AG08396 (cell line): ENCODE measurements at regions not wholly inside any gene's neighbourhood (a gene's known extent, or its start where the extent isn't known, plus 50 kb on each side); places are given as distances from the start of the nearest gene placed in this dataset.
"Not testable (repeated sequence)": the region's sequence is repeated elsewhere in the genome, so short reads cannot be mapped to it uniquely, and the experiment has no call there.

Experiments used
- DNase-seq: peaks from one replicate; pipeline ENCODE4 v3.0.0; 2012; ENCODE audit warnings: low spot score, mixed read lengths

- DNase-seq: not testable (repeated sequence)
Observed at GRCh38 chr1:78203410-78203982, 157.7 kb downstream of the GIPC2 start.

- DNase-seq: peak; percentile 22
Observed at GRCh38 chr1:78210175-78210574, 164.4 kb downstream of the GIPC2 start.

GRCh38 chr1:78211483-78212092 lies 165.8 kb downstream of the GIPC2 start:
- no peak for DNase-seq

- DNase-seq: no peak
Observed at GRCh38 chr1:78214334-78214733, 168.6 kb downstream of the GIPC2 start.

GRCh38 chr1:78222225-78222959 lies 176.6 kb downstream of the GIPC2 start:
- DNase-seq: no peak

- no peak for DNase-seq
Observed at GRCh38 chr1:78222960-78223358, 177.2 kb downstream of the GIPC2 start.

GRCh38 chr1:78223417-78224215 lies 177.8 kb downstream of the GIPC2 start:
- DNase-seq: peak; percentile 13

- no peak for DNase-seq
Observed at GRCh38 chr1:78224246-78224785, 178.6 kb downstream of the GIPC2 start.

GRCh38 chr1:78224861-78225552 lies 179.2 kb downstream of the GIPC2 start:
- no peak for DNase-seq

GRCh38 chr1:78226784-78227183 lies 181.0 kb downstream of the GIPC2 start:
- DNase-seq: no peak

- DNase-seq: no peak
Observed at GRCh38 chr1:78227705-78228635, 182.2 kb downstream of the GIPC2 start.

GRCh38 chr1:78229344-78229743 lies 183.6 kb downstream of the GIPC2 start:
- peak; percentile 62 for DNase-seq

GRCh38 chr1:78231477-78231876 lies 185.7 kb downstream of the GIPC2 start:
- DNase-seq: no peak

- no peak for DNase-seq
Observed at GRCh38 chr1:78231894-78232293, 186.1 kb downstream of the GIPC2 start.

- no peak for DNase-seq
Observed at GRCh38 chr1:78232630-78233029, 186.9 kb downstream of the GIPC2 start.

GRCh38 chr1:78234496-78234895 lies 188.7 kb downstream of the GIPC2 start:
- DNase-seq: no peak

- peak; percentile 28 for DNase-seq
Observed at GRCh38 chr1:78236716-78237115, 190.9 kb downstream of the GIPC2 start.

GRCh38 chr1:78237364-78237916 lies 191.7 kb downstream of the GIPC2 start:
- DNase-seq: no peak

GRCh38 chr1:78240191-78240590 lies 194.4 kb downstream of the GIPC2 start:
- DNase-seq: no peak

GRCh38 chr1:78240755-78241154 lies 195.0 kb downstream of the GIPC2 start:
- DNase-seq: peak; percentile 15
